NOMO-1 treated with dmso at 0.1 percent for 144 hours (cell line): ENCODE measurements at regions not wholly inside any gene's neighbourhood (a gene's known extent, or its start where the extent isn't known, plus 50 kb on each side); places are given as distances from the start of the nearest gene placed in this dataset.
"Not testable (repeated sequence)": the region's sequence is repeated elsewhere in the genome, so short reads cannot be mapped to it uniquely, and the experiment has no call there.

Experiments used
- DNase-seq: peaks from one replicate; lab custom pipeline; 2025; ENCODE audit not compliant: unreplicated experiment; lab: John Stamatoyannopoulos, UW

- no peak for DNase-seq
Measured at GRCh38 chr14:39548358-39548757, 116.1 kb upstream of the FBXO33 start.

DNA sequence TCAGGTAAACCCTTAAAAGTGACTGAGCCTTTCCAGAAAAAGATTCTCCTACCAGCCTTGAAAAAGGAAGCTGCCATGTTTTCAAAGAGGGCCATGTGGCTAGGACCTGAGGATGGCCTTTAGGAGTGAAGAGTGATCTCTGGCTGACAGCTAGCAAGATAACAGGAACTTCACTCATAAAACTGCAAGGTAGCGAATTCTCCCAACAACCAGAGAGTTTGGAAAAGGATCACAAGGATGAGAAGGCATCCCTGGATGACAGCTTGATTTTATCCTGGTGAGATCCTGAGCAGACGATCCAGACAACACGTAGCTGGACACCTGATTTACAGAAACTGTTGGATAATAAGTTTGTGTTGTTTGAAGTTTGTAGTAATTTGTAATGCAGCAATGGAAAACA, 115.6 kb upstream of the FBXO33 start:
- no peak for DNase-seq

DNA sequence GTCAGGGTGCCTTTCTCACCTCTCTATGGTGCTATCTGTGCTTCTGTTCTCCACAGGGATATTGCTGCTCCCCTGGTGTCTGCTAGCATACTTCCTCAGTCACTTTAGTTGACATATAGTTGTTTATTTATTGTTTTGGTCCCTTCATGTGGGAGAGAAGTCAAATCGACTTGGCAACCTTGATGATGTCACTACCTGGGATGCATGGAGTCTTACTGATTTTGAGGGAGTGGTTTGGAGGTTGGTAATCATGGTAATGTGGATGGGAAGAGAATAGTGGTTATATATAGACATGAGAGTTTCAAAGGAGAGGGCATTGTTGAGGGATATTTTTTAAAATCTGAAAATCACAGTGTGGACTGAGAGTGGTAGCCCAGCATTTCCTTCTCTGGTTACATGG, 73.6 kb upstream of the FBXO33 start:
- no peak for DNase-seq

GRCh38 chr14:39500253-39500652, 68.0 kb upstream of the FBXO33 start:
- no peak for DNase-seq

- no peak for DNase-seq
Measured at GRCh38 chr14:39499514-39499913, 67.3 kb upstream of the FBXO33 start.

- DNase-seq = not testable (repeated sequence)
Measured at GRCh38 chr14:39497677-39498076, 65.4 kb upstream of the FBXO33 start.

GRCh38 chr14:39492267-39492666, 60.0 kb upstream of the FBXO33 start:
- DNase-seq = no peak

- DNase-seq = no peak
Measured at GRCh38 chr14:39491134-39491571, 58.9 kb upstream of the FBXO33 start.

GRCh38 chr14:39488600-39488999, 56.4 kb upstream of the FBXO33 start:
- DNase-seq = no peak

- no peak for DNase-seq
Measured at GRCh38 chr14:39483682-39484081, 51.4 kb upstream of the FBXO33 start.
